LNCAP (cell line): ENCODE measurements at regions not wholly inside any gene's neighbourhood (a gene's known extent, or its start where the extent isn't known, plus 50 kb on each side); places are given as distances from the start of the nearest gene placed in this dataset.

Experiments used
- CTCF ChIP-seq: fragments of 450-650 bp; IDR thresholded peaks from 2 replicates; pipeline ENCODE4 v1.5.1; 2017; ENCODE audit warnings: mild to moderate bottlenecking

- no peak for TF ChIP-seq CTCF
These were observed 212.6 kb downstream of the ABCC12 start for GRCh38 chr16:47943235-47943634.

GRCh38 chr16:47940466-47940865 is 215.3 kb downstream of the ABCC12 start:
- no peak for TF ChIP-seq CTCF

- TF ChIP-seq CTCF = no peak
These were observed 216.1 kb downstream of the ABCC12 start for GRCh38 chr16:47939680-47940079.

- no peak for TF ChIP-seq CTCF
These were observed 217.5 kb downstream of the ABCC12 start for GRCh38 chr16:47938272-47938671.

- TF ChIP-seq CTCF = no peak
These were observed 227.8 kb downstream of the ABCC12 start for GRCh38 chr16:47928008-47928407.

- no peak for TF ChIP-seq CTCF
These were observed 228.5 kb downstream of the ABCC12 start for GRCh38 chr16:47927330-47927729.

GRCh38 chr16:47925811-47926460 is 229.9 kb downstream of the ABCC12 start:
- no peak for TF ChIP-seq CTCF

GRCh38 chr16:47924950-47925349 is 230.8 kb downstream of the ABCC12 start:
- TF ChIP-seq CTCF = no peak
